K562 (cell line): ENCODE measurements at regions not wholly inside any gene's neighbourhood (a gene's known extent, or its start where the extent isn't known, plus 50 kb on each side); places are given as distances from the start of the nearest gene placed in this dataset.

Experiments
- ATAC-seq: fragments of 200-7000 bp; cut with Tn5 transposase; 3 replicates; pipeline ENCODE4 v1.9.1; 2020; ENCODE audit warnings: moderate library complexity
- BruUV-seq: library from RNA; stranded (reverse); fragments of 400-500 nt; replicated peaks from 2 replicates; lab custom pipeline; 2021; lab: Mats Ljungman, UMichigan
- CTCF ChIA-PET: fragments of 300-600 bp; formaldehyde crosslinking; extraction: SDS; loops from one replicate; lab custom pipeline; 2021; ENCODE audit warnings: low intra/inter-chr PET ratio; lab: Yijun Ruan, JAX
- POLR2A ChIA-PET: fragments of 300-600, 350-650 bp; sonication (Branson Sonifier 250); formaldehyde crosslinking; extraction: SDS; loops from one replicate; lab custom pipeline; 2021; ENCODE audit warnings: antibody characterized with exemption, inconsistent platforms; lab: Yijun Ruan, JAX
- DNase-seq, 4 experiments: peaks; one replicate each; pipeline versions ENCODE4 v3.0.0 to v3.0.0-alpha.2; 2011 to 2018; ENCODE audit warnings: low spot score in 3 of 4, mixed read lengths in 3 of 4; ENCODE audit errors: extremely low read depth in 1 of 4
- FAIRE-seq: peaks from 2 replicates; lab custom pipeline; 2011; peaks lifted over from hg19 to GRCh38; lab: Jason Lieb, UNC
- H2AFZ ChIP-seq: 2 replicates; pipeline ENCODE4 v1.6.0; 2011; ENCODE audit warnings: low read depth, low read length, control low read depth, inconsistent platforms
- H3K27ac ChIP-seq: fragments of 200-600 bp; 3 replicates; pipeline ENCODE4 v1.8.0; 2011; ENCODE audit warnings: low read depth, mild to moderate bottlenecking, control low read depth, inconsistent platforms, low read length, moderate library complexity, mixed read lengths; ENCODE audit errors: extremely low read depth
- H3K27me3 ChIP-seq, 2 experiments: fragments of 300-600 bp in 1 of 2; 2 replicates in 1 of 2; 3 replicates in 1 of 2; pipeline versions ENCODE4 v1.6.0 to v1.8.0; 2011; ENCODE audit warnings: inconsistent platforms in 2 of 2, low read length in 2 of 2, mild to moderate bottlenecking in 1 of 2, mixed read lengths in 1 of 2, moderate library complexity in 1 of 2; ENCODE audit not compliant: control insufficient read depth in 2 of 2, insufficient read depth in 2 of 2
- H3K36me3 ChIP-seq: fragments of 300-600 bp; 3 replicates; pipeline ENCODE4 v1.8.0; 2011; ENCODE audit warnings: mild to moderate bottlenecking, low read length, inconsistent platforms; ENCODE audit not compliant: control insufficient read depth, insufficient read depth
- H3K4me1 ChIP-seq, 2 experiments: fragments of 200-600 bp in 1 of 2; replicated peaks in 1 of 2; 2 replicates in 1 of 2; 3 replicates in 1 of 2; pipeline versions ENCODE4 v1.5.1 to v1.8.0; 2011; ENCODE audit warnings: inconsistent platforms in 2 of 2, low read length in 2 of 2, mild to moderate bottlenecking in 1 of 2, mixed read lengths in 1 of 2, moderate library complexity in 1 of 2; ENCODE audit not compliant: control insufficient read depth in 2 of 2, insufficient read depth in 2 of 2
- H3K4me2 ChIP-seq: 2 replicates; pipeline ENCODE4 v1.6.1; 2011; ENCODE audit warnings: low read length, control low read depth, inconsistent platforms, mixed read lengths; ENCODE audit not compliant: insufficient read depth
- H3K4me3 ChIP-seq: fragments of 200-600 bp; sonication (generic), shearing (Covaris generic); 2 replicates; pipeline ENCODE4 v1.5.1; 2016; ENCODE audit warnings: control low read depth, inconsistent platforms
- H3K79me2 ChIP-seq: fragments of 200-600 bp; 3 replicates; pipeline ENCODE4 v1.8.0; 2011; ENCODE audit warnings: low read length, inconsistent platforms; ENCODE audit not compliant: control insufficient read depth, insufficient read depth
- H3K9ac ChIP-seq, 2 experiments: 2 replicates each; pipeline versions ENCODE4 v1.6.0 to v1.6.1; 2011; ENCODE audit warnings: low read depth in 2 of 2, low read length in 2 of 2, control low read depth in 1 of 2, inconsistent platforms in 1 of 2, mild to moderate bottlenecking in 1 of 2, mixed read lengths in 1 of 2; ENCODE audit not compliant: insufficient read depth in 1 of 2
- H3K9me1 ChIP-seq: one replicate; pipeline ENCODE4 v1.6.0; 2011; ENCODE audit warnings: inconsistent platforms, mild to moderate bottlenecking, low read length, moderate library complexity; ENCODE audit not compliant: control insufficient read depth, insufficient read depth
- H3K9me3 ChIP-seq: replicated peaks from 2 replicates; pipeline ENCODE4 v1.5.1; 2011; ENCODE audit warnings: low read depth, low read length, inconsistent platforms; ENCODE audit not compliant: control insufficient read depth, insufficient read depth
- H4K20me1 ChIP-seq: replicated peaks from 2 replicates; pipeline ENCODE4 v1.6.1; 2011; ENCODE audit warnings: low read length, inconsistent platforms, mixed read lengths; ENCODE audit not compliant: control insufficient read depth, insufficient read depth
- BACH1 ChIP-seq: fragments of 200-800 bp; sonication (Bioruptor generic); IDR thresholded peaks from 2 replicates; pipeline ENCODE4 v1.6.1; 2016; ENCODE audit warnings: missing genetic modification characterization, missing compliant biosample characterization
- CREB3L1 ChIP-seq: fragments of 450-650 bp; IDR thresholded peaks from 2 replicates; pipeline ENCODE4 v1.6.1; 2014; ENCODE audit warnings: low read depth, mild to moderate bottlenecking, moderate library complexity, borderline replicate concordance
- ESRRB ChIP-seq: fragments of 250-450 bp; sonication (Bioruptor Pico); IDR thresholded peaks from 2 replicates; pipeline ENCODE4 v1.5.0; 2020; ENCODE audit warnings: mild to moderate bottlenecking, moderate library complexity, borderline replicate concordance
- GABPB2 ChIP-seq: fragments of 250-450 bp; sonication (Bioruptor Pico); conservative IDR thresholded peaks from 2 replicates; pipeline ENCODE4 v1.5.1; 2021; ENCODE audit warnings: mild to moderate bottlenecking
- HDAC2 ChIP-seq: fragments of 450-650 bp; IDR thresholded peaks from 2 replicates; pipeline ENCODE4 v1.6.1; 2016; ENCODE audit warnings: mild to moderate bottlenecking
- HNRNPL ChIP-seq: fragments of 200-400 bp; formaldehyde crosslinking; IDR thresholded peaks from 2 replicates; pipeline ENCODE4 v1.6.1; 2017; ENCODE audit warnings: low read depth, mild to moderate bottlenecking, low read length
- MAFG ChIP-seq: fragments of 450-650 bp; conservative IDR thresholded peaks from 2 replicates; pipeline ENCODE4 v1.6.1; 2016; ENCODE audit warnings: missing genetic modification characterization, missing compliant biosample characterization
- RBBP5 ChIP-seq: fragments of 200-600 bp; sonication (generic); IDR thresholded peaks from 2 replicates; pipeline ENCODE4 v1.6.1; 2012; ENCODE audit warnings: borderline replicate concordance, mild to moderate bottlenecking, low read length, control low read depth, inconsistent platforms; ENCODE audit not compliant: insufficient read depth, poor library complexity, severe bottlenecking
- SPI1 ChIP-seq: IDR thresholded peaks from 2 replicates; pipeline ENCODE4 v1.6.1; 2011; ENCODE audit warnings: low read depth, low read length, control low read depth, borderline replicate concordance
- SRSF3 ChIP-seq: fragments of 200-400 bp; formaldehyde crosslinking; IDR thresholded peaks from 2 replicates; pipeline ENCODE4 v1.6.1; 2016; ENCODE audit warnings: mild to moderate bottlenecking, low read length, moderate library complexity; ENCODE audit not compliant: insufficient read depth
- TSHZ1 ChIP-seq: fragments of 250-450 bp; sonication (Bioruptor Pico); IDR thresholded peaks from 2 replicates; pipeline ENCODE4 v1.4.0; 2020; ENCODE audit warnings: mild to moderate bottlenecking, moderate library complexity
- ZBTB8A ChIP-seq: fragments of 450-650 bp; IDR thresholded peaks from 2 replicates; pipeline ENCODE4 v1.6.1; 2018; ENCODE audit warnings: mild to moderate bottlenecking, moderate library complexity; ENCODE audit not compliant: partially characterized antibody
- ZNF24 ChIP-seq: fragments of 450-650 bp; IDR thresholded peaks from 2 replicates; pipeline ENCODE4 v1.6.1; 2016
- WGBS: fragments of 100-300 bp; shearing (Covaris generic); methylation state at CpG from one replicate; pipeline ENCODE4 v1.1.6; 2016; ENCODE audit warnings: low coverage, mixed read lengths; ENCODE audit not compliant: insufficient coverage; ENCODE audit errors: missing lambda C conversion rate; 5-methylcytosine and 5-hydroxymethylcytosine counted together
- in situ Hi-C: fragments of 300-500 bp; cut with MboI; formaldehyde crosslinking; loops from 4 replicates; pipeline ENCODE4 v1.15.0; 2018; ENCODE audit warnings: inconsistent platforms, mixed read lengths
- intact Hi-C: fragments of 100-400 bp; cut with micrococcal nuclease; formaldehyde crosslinking; loops from 2 replicates; pipeline ENCODE4 v1.14.2; 2022

- no peak overlapping the region for H3K4me2 ChIP-seq
- no peak overlapping the region for H2AFZ ChIP-seq
- DNase-seq (no peak), FAIRE-seq (no peak), ATAC-seq (no peak)
- H3K9me3 ChIP-seq: no peaks in the 10 kb centered on the region
- POLR2A ChIA-PET: no interaction called here
- CTCF ChIA-PET: no interaction called here
- H3K36me3 ChIP-seq: no peaks in the 10 kb centered on the region
- BruUV-seq: no TSS peak
- in situ Hi-C loops (no loop called here), intact Hi-C loops (no loop called here)
- no peak overlapping the region for H3K9ac ChIP-seq
- H3K79me2 ChIP-seq: no peaks in the 10 kb centered on the region
- WGBS: under 1% methylated on average over 8 of the region's 8 CpGs
- H3K9me1 ChIP-seq: no peaks in the 10 kb centered on the region
- no peak overlapping the region for H3K27ac ChIP-seq
- H3K27me3 ChIP-seq: no peaks in the 10 kb centered on the region
- H4K20me1 ChIP-seq: no peaks in the 10 kb centered on the region
- no peaks in the 10 kb centered on the region for H3K4me1 ChIP-seq
- no peak overlapping the region for H3K4me3 ChIP-seq
- TF ChIP-seq HDAC2 (no peak), HNRNPL (no peak), ZNF24 (no peak), SPI1 (no peak), BACH1 (tag) (no peak), ZBTB8A (no peak), MAFG (tag) (no peak), ESRRB (CRISPR knock-in tag) (no peak), CREB3L1 (no peak), SRSF3 (no peak), RBBP5 (no peak), GABPB2 (no peak), TSHZ1 (no peak)
These were observed 299.8 kb downstream of the TMEM38B start for GRCh38 chr9:105993921-105994715.
